ENCODE measurements at regions not wholly inside any gene's neighbourhood (a gene's known extent, or its start where the extent isn't known, plus 50 kb on each side); places are given as distances from the start of the nearest gene placed in this dataset.
A peak's percentile ranks its signal among the peaks of the same experiment; 100 is the strongest.
"Not testable (repeated sequence)": the region's sequence is repeated elsewhere in the genome, so short reads cannot be mapped to it uniquely, and the experiment has no call there.

DNA sequence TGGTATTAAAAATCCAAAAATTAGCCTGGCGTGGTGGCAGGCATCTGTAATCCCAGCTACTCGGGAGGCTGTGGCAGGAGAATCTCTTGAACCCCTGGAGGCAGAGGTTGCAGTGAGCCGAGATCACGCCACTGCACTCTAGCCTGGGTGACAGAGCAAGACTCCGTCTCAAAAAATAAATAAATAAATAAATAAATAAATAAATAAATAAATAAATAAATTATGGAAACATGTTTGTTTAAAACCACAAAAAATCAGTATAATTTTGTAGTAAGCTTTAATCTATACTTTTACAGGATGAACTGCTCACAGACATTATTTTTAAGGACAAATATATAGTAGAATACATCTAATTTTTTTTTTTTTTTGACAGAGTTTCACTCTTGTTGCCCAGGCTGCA is 521.3 kb upstream of the ATXN7L3B start:
- not testable (repeated sequence) for DNase-seq

DNA sequence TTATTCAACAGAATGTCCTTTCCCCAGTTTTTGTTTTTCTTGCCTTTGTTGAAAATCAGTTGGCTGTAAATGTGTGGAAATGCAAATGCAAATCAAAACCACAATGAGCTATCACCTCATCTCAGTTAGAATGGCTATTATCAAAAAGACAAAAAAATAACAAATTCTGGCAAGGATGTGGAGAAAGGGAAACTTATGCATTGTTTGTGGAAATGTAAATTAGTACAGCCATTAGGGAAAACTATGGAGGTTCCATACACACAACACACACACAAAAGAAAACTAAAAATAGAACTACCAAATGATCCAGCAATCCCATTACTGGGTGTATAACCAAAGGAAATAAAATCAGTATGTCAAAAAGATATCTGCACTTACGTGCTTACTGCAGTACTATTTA is 518.8 kb upstream of the ATXN7L3B start:
- no peak for DNase-seq

DNA sequence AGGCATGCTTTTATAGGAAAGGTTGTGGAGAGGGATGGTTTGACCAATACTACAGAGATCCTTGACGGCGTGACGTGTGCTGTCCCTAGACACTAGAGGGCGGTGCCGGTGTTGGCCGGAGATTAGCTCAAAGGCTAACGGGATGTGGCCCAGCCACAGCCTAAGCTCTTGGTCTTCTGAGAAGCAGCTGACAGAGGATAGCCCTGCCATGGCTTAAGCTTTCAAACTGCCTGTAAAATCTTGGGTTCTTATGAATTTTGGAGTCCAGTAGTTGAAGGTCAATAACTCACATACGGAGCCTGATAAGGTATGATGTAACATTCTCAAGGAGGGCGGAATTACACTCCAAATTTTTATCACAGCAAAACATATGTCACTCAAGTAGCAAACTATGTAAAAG is 515.7 kb upstream of the ATXN7L3B start:
- DNase-seq: peak; percentile 49

DNA sequence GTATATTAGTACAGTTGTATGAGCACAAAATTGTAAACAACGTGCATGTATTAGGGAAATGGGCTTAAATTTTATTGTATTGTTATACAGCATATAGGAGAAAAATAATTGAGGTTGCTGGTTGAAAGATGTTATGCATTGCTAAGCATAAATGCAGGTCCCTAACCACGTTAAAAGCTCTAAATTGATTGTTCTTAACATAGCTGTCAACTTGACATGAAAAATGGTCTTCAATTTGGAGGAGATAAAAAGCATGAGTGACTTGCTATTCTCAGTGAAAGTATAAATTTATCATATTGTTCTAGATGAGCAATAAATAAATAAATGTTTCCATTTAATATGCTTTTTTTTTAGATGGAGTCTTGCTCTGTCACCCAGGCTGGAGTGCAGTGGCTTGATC is 506.6 kb upstream of the ATXN7L3B start:
- no peak for DNase-seq

GRCh38 chr12:74033531-74033930 is 504.1 kb upstream of the ATXN7L3B start:
- no peak for DNase-seq

- DNase-seq: not testable (repeated sequence)
These were observed 498.5 kb upstream of the ATXN7L3B start for GRCh38 chr12:74039138-74039537.

GRCh38 chr12:74043343-74043742 is 494.3 kb upstream of the ATXN7L3B start:
- no peak for DNase-seq

DNA sequence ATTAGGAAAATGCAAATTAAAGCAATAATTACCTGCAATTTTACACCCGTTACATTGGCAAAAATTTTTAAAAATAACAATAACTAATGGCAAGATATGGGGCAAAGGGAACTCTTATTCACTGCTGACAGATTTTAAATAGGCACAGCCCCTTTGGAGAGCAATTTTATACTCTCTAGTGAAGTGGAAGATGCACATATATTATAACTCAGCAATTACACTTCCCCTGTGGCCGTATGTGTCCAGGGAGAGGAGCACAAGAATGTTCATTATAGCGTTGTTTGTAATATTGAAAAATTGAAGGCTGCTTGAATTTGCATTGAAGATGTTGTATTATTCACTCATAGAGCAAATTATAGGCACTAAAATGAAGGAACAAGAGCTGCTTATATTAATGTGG is 488.3 kb upstream of the ATXN7L3B start:
- DNase-seq: no peak

GRCh38 chr12:74051848-74052247 is 485.8 kb upstream of the ATXN7L3B start:
- DNase-seq: no peak

DNA sequence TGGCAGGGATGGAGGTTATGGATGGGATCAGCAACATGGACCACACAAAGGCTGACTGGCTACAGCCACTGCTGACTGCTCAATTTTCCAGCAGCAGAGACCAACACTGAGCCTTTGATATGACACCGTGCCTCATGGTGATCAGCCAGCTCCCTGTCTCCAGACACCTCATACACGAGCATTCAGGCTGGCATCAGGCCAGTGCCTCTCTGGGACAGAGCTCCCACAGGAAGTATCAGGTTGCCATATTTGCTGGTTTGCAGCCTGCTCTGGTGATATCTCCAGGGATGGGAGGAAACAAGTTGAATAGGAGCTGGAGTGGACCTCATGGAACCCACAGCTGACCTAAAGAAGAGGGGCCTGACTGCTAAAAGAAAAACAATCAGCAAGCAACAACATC is 471.2 kb upstream of the ATXN7L3B start:
- DNase-seq: no peak

GRCh38 chr12:74071182-74071581 is 466.5 kb upstream of the ATXN7L3B start:
- no peak for DNase-seq

DNA sequence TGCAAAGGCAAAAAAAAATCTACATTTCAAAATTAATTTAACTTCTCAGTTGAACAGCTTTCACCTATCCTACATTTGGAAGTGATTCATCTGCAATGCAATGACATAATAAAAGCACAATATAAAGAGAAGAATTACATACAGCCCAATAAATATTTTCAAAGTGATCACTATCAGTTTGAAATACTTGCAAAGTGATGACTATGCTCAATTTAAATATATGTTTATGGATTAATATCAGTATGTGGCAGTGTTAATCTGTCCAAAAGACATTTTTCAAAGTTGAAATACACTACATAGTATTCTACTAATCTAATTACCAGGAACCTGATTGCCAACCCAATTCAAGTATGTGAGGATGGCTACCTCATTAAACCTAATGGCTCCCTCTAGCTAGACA is 460.7 kb upstream of the ATXN7L3B start:
- DNase-seq: no peak

DNA sequence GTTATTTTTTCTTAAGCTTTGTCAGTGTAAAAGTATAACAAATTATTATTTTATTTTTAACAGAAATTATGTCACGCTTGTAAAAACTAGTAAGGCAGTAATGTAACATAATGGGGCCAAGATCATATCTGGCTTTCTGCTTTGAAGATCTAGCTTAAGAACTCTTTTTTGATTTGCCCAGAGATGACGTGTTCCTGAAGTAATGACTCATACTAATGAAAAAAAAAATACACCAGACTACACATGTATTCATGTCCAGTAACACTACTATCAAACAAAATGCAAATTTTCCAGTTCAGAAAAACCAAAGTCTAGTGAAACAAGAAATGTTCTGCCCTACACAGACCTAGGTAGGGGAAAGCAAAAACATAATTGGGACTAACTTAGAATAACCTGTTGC is 432.2 kb upstream of the ATXN7L3B start:
- no peak for DNase-seq

- no peak for DNase-seq
These were observed 428.9 kb upstream of the ATXN7L3B start for GRCh38 chr12:74108729-74109128.

GRCh38 chr12:74111688-74112360 is 425.8 kb upstream of the ATXN7L3B start:
- DNase-seq: no peak

DNA sequence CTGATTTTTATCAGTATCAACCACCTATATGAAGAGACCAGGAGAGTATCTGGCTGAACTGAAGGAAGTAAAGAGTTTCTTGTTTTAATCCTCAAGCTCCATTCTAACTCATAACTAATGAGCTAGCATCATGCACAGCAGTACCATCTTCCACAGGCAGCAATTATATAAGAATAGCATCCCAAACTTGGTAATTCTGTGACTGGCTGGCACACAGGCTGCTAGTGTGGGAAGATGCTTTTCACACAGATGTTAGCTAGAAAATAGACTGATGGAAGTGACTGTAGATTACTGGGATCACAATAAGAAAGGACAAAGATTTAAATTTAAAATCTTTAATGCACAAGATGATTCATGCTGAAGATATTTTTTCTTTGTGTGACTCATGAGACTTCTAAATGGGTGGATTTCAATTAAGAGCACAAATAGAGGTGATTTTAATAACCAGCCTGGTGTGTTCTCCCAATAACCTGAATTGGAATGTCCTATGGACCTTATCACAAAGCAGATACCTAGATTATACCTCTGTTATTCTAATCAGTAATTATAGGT is 417.7 kb upstream of the ATXN7L3B start:
- DNase-seq: no peak

- DNase-seq: no peak
These were observed 417.0 kb upstream of the ATXN7L3B start for GRCh38 chr12:74120644-74121043.

GRCh38 chr12:74129702-74130101 is 407.9 kb upstream of the ATXN7L3B start:
- DNase-seq: no peak

DNA sequence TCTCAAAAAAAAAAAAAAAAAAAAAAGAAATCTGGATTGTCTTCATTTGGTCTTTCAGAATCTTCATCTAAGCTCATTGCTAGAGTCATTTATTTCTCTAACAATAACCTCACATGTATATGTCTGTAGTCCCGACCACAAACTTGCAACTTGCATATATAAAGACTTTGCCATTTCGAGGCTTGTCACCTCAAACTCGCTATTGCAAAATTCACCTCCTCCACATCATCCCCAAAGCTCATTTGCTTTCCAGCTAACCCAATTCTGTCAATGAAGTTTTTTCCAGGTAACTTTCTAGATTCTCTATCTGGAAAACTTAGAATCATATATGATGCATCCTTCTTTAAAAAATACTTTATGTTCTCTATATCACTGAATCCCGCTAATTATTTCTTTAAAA is 393.2 kb upstream of the ATXN7L3B start:
- DNase-seq: no peak

DNA sequence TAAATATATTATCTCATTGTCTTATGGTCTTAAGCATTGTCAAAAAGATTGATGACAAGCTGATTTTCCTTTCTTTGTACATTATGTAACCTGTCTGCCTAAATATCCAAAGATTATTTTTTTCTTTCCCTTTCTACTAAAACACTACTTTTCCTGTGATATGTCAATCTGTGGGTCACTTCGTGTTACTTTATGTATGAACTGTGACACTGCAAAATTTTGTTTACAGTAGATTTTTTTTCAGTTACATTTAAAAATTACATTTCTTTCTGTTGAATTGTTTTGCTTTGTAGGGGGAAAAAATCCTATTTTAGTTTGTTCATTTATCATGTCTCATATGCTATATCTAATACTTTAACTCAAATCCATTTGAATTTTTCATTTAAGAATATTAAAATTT is 392.3 kb upstream of the ATXN7L3B start:
- no peak for DNase-seq

- DNase-seq: no peak
These were observed 388.8 kb upstream of the ATXN7L3B start for GRCh38 chr12:74148849-74149248.

- no peak for DNase-seq
These were observed 385.3 kb upstream of the ATXN7L3B start for GRCh38 chr12:74152370-74152769.

- DNase-seq: no peak
These were observed 371.5 kb upstream of the ATXN7L3B start for GRCh38 chr12:74166096-74166495.

GRCh38 chr12:74169607-74170006 is 368.0 kb upstream of the ATXN7L3B start:
- no peak for DNase-seq
